ENCODE measurements at regions not wholly inside any gene's neighbourhood (a gene's known extent, or its start where the extent isn't known, plus 50 kb on each side); places are given as distances from the start of the nearest gene placed in this dataset.

- TF ChIP-seq CTCF (conservative IDR thresholded peaks at IDR 0.05; ENCODE audit: low read depth, low read length) (no peak), EZH2 (IDR thresholded peaks at IDR 0.05; ENCODE audit: borderline replicate concordance, low read depth, low read length, poor library complexity, severe bottlenecking) (no peak)
These were observed 197.9 kb upstream of the ANKH start for GRCh38 chr5:15069407-15069905.
